GM21737 (cell line): ENCODE measurements at regions not wholly inside any gene's neighbourhood (a gene's known extent, or its start where the extent isn't known, plus 50 kb on each side); places are given as distances from the start of the nearest gene placed in this dataset.
A peak's percentile ranks its signal among the peaks of the same experiment; 100 is the strongest.

Source experiments
- ATAC-seq: cut with Tn5 transposase; IDR thresholded peaks from one replicate; pipeline ENCODE4 v1.9.1; 2021; ENCODE audit warnings: mild to moderate bottlenecking, moderate library complexity; ENCODE audit not compliant: unreplicated experiment

GRCh38 chr18:43570593-43570992 lies 293.3 kb upstream of the SYT4 start:
- ATAC-seq, result no peak

DNA sequence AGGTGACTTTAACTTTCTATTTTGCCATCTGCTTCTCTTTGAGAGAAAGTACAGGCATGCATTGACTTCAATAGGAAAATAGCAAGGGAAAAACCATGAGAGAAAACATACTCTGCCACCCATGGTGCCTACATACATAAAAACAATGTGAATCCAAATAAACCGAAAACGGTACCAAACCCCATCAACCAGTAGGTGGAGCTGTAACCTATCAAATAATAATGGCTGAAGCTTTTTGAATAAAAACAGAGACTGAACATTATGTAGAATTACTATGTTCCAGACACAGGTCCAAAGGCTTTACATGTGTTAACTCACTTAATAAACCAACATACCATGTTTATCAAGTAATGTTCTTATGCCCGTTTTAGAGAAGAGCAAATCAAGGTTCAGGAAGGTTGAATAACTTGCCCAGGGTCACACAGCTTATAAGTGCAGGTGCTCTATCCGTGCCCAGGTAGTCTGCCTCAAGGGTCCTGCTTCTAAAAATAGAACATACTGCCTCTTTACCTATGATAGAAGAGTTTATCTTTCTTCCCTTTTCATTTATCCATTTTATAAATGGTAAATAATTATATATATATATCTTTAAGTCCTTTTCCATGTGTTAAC lies 293.9 kb upstream of the SYT4 start:
- no peak for ATAC-seq

GRCh38 chr18:43572163-43572562 lies 294.9 kb upstream of the SYT4 start:
- ATAC-seq, result peak; percentile 63

- ATAC-seq, result no peak
Measured at GRCh38 chr18:43574974-43575373, 297.7 kb upstream of the SYT4 start.

GRCh38 chr18:43578211-43578610 lies 300.9 kb upstream of the SYT4 start:
- no peak for ATAC-seq

- ATAC-seq, result no peak
Measured at GRCh38 chr18:43578706-43579105, 301.4 kb upstream of the SYT4 start.

- no peak for ATAC-seq
Measured at GRCh38 chr18:43581936-43582519, 304.7 kb upstream of the SYT4 start.

- no peak for ATAC-seq
Measured at GRCh38 chr18:43587538-43588153, 310.4 kb upstream of the SYT4 start.

- ATAC-seq, result no peak
Measured at GRCh38 chr18:43588838-43589237, 311.5 kb upstream of the SYT4 start.

GRCh38 chr18:43589611-43590151 lies 312.4 kb upstream of the SYT4 start:
- no peak for ATAC-seq

- no peak for ATAC-seq
Measured at GRCh38 chr18:43590182-43590903, 313.1 kb upstream of the SYT4 start.

- ATAC-seq, result no peak
Measured at GRCh38 chr18:43592269-43592668, 315.0 kb upstream of the SYT4 start.

GRCh38 chr18:43596105-43596712 lies 318.9 kb upstream of the SYT4 start:
- peak; percentile 57 for ATAC-seq

GRCh38 chr18:43601432-43601831 lies 324.1 kb upstream of the SYT4 start:
- no peak for ATAC-seq

- no peak for ATAC-seq
Measured at GRCh38 chr18:43605224-43605623, 327.9 kb upstream of the SYT4 start.

- ATAC-seq, result no peak
Measured at GRCh38 chr18:43606795-43607194, 329.5 kb upstream of the SYT4 start.

- ATAC-seq, result no peak
Measured at GRCh38 chr18:43620936-43621335, 343.6 kb upstream of the SYT4 start.

- no peak for ATAC-seq
Measured at GRCh38 chr18:43622024-43622423, 344.7 kb upstream of the SYT4 start.

DNA sequence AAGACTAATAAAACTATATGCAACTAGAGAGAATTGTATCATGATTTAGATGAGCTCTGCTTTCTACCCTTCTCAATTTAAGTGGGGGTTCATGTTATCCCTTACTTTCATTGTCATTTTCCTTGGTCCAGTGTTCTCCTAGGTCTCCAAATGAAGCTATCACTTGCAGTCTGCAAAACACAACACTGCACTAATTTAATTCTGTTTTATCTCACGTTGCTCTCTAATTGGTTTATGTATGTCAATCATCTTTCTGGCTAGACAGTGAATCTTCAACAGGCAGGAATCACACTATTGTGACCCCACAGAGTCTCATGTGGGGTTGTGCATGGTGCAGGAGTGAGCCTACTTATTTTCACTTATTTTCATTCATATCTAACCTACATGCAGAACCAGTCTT lies 348.3 kb upstream of the SYT4 start:
- no peak for ATAC-seq

- ATAC-seq, result no peak
Measured at GRCh38 chr18:43627848-43628530, 350.7 kb upstream of the SYT4 start.

DNA sequence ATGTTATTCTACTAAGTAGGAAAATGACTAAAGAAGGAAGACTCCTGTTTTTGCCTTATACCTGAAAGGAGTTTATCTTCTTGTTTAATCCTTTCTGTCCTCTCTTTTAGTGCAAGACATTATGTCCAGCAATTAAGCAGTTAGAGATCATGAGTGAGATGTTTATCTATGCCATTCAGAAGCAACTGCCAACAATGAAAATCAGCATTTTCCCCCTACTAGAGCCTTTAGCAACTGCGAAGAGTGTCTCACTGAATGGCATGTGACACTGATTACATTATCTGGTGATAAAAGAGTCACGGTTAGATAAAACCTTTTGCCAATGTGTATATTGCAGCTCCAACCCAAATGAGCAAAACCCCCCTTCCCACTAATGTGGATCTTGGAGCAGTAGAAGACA lies 357.7 kb upstream of the SYT4 start:
- ATAC-seq, result no peak
